Uterus (tissue), 2 donors: ENCODE measurements at regions not wholly inside any gene's neighbourhood (a gene's known extent, or its start where the extent isn't known, plus 50 kb on each side); places are given as distances from the start of the nearest gene placed in this dataset.

ENCODE experiments used
- CTCF ChIP-seq, 4 experiments: fragments of 200-600 bp in 2 of 4; fragments of 450-650 bp in 2 of 4; sonication (generic) in 2 of 4; IDR thresholded peaks; one replicate each; pipeline ENCODE4 v1.5.1; 2016 to 2019; ENCODE audit warnings: antibody characterized with exemption in 4 of 4, mild to moderate bottlenecking in 2 of 4, moderate library complexity in 1 of 4
- POLR2A ChIP-seq, 2 donors: fragments of 450-650 bp; IDR thresholded peaks; one replicate each; pipeline ENCODE4 v1.6.1; 2016; ENCODE audit warnings: antibody characterized with exemption in 2 of 2, mild to moderate bottlenecking in 1 of 2, moderate library complexity in 1 of 2

- TF ChIP-seq POLR2A (IDR thresholded peaks at IDR 0.05): no peak
- no peak for TF ChIP-seq CTCF (IDR thresholded peaks at IDR 0.05)
Measured at GRCh38 chr5:164065266-164065665, 559.8 kb downstream of the MAT2B start.
